Neural cell (in vitro differentiated cells): ENCODE measurements at regions not wholly inside any gene's neighbourhood (a gene's known extent, or its start where the extent isn't known, plus 50 kb on each side); places are given as distances from the start of the nearest gene placed in this dataset.

Experiments used
- CTCF ChIP-seq: fragments of 450-650 bp; IDR thresholded peaks from 2 replicates; pipeline ENCODE4 v1.5.1; 2014; ENCODE audit warnings: antibody characterized with exemption, mild to moderate bottlenecking, moderate library complexity; ENCODE audit not compliant: poor library complexity, severe bottlenecking
- EP300 ChIP-seq: fragments of 450-650 bp; conservative IDR thresholded peaks from 2 replicates; pipeline ENCODE4 v1.6.1; 2014; ENCODE audit warnings: antibody characterized with exemption, mild to moderate bottlenecking, moderate library complexity; ENCODE audit not compliant: poor library complexity, severe bottlenecking
- RAD21 ChIP-seq: fragments of 450-650 bp; conservative IDR thresholded peaks from 2 replicates; pipeline ENCODE4 v1.6.1; 2014; ENCODE audit warnings: antibody characterized with exemption, mild to moderate bottlenecking, moderate library complexity

GRCh38 chr9:7333719-7334118, 465.9 kb downstream of the DMAC1 start:
- TF ChIP-seq EP300 = no peak
- no peak for TF ChIP-seq RAD21
- TF ChIP-seq CTCF = no peak
